ENCODE measurements at regions not wholly inside any gene's neighbourhood (a gene's known extent, or its start where the extent isn't known, plus 50 kb on each side); places are given as distances from the start of the nearest gene placed in this dataset.

DNA sequence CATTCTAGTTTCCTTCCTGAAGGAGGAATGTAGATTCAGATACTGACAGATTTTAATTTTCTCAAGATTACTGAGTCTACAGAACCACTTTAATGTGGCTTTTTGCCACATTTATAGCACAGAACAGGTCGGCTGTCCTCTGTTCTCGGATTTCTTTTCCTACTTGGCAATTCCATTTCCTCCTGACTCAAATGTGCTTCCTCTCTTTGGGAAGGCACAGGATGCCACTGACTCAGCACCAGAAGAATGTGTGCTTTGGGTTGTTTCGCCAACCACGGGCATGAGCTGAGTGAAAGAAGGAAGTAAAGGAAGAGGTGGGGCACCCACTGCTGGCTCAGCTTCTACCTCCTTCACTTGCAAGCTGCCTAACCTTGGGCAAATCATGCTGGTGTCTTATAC lies 970.6 kb upstream of the ACVR2A start:
- TF ChIP-seq POLR2A (IDR thresholded peaks at IDR 0.05) = no peak
- TF ChIP-seq EP300 (IDR thresholded peaks at IDR 0.05) = no peak
